ENCODE measurements at regions not wholly inside any gene's neighbourhood (a gene's known extent, or its start where the extent isn't known, plus 50 kb on each side); places are given as distances from the start of the nearest gene placed in this dataset.
"Not testable (repeated sequence)": the region's sequence is repeated elsewhere in the genome, so short reads cannot be mapped to it uniquely, and the experiment has no call there.

DNA sequence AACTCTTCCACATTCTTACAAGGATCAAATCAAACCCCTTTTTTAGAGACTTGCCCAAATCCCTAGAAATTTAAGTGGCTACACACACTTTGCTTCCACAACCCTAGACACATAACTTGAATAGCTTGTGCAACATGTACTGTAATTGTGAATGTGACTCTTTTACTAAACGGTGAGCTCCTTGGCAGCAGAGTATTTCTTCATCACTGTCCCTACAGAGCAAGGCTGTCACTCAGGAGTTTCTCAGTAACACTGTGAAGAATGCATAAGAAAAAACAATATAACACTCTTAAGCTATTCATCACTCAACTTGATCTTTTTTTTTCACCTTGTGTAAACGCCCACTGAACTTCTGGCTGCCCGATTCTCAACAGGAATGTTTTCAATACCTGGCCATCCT lies 53.8 kb upstream of the ADAMTS18 start:
- FAIRE-seq: no peak
- no peak for DNase-seq (ENCODE audit: low spot score in 2 of 2)

DNA sequence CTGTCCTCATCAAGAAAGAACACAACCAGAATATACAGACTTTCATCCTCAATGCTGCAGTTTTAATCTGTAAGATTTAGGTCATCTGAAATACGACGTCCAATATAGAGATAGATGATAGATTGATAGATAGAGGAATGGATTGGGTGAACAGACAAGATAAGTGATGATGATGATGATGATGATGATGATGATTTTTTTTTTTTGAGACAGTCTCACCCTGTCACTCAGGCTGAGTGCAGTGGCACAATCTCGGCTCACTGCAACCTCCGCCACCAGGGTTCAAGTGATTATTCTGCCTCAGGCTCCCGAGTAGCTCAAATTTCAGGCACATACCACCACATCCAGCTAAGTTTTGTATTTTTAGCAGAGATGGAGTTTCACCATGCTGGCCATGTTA lies 56.3 kb upstream of the ADAMTS18 start:
- DNase-seq (ENCODE audit: low spot score in 2 of 2) (no peak), FAIRE-seq (no peak)

DNA sequence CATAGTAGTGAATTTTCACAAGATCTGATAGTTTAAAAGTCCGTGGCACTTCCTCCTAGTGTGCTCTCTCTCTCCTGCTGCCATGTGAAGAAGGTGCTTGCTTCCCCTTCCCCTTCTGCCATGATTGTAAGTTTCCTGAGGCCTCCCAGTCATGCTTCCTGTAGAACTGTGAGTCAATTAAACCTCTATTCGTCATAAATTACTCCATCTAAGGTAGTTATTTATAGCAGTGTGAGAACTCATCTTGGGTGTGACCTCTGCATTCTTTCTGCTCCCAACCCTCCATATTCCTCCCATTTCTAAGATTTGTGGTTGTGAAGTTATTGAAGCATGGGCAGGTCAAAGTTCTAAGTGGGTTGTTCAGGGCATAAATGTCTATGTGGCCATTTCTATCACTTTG lies 62.1 kb upstream of the ADAMTS18 start:
- DNase-seq (ENCODE audit: low spot score in 2 of 2): no peak

DNA sequence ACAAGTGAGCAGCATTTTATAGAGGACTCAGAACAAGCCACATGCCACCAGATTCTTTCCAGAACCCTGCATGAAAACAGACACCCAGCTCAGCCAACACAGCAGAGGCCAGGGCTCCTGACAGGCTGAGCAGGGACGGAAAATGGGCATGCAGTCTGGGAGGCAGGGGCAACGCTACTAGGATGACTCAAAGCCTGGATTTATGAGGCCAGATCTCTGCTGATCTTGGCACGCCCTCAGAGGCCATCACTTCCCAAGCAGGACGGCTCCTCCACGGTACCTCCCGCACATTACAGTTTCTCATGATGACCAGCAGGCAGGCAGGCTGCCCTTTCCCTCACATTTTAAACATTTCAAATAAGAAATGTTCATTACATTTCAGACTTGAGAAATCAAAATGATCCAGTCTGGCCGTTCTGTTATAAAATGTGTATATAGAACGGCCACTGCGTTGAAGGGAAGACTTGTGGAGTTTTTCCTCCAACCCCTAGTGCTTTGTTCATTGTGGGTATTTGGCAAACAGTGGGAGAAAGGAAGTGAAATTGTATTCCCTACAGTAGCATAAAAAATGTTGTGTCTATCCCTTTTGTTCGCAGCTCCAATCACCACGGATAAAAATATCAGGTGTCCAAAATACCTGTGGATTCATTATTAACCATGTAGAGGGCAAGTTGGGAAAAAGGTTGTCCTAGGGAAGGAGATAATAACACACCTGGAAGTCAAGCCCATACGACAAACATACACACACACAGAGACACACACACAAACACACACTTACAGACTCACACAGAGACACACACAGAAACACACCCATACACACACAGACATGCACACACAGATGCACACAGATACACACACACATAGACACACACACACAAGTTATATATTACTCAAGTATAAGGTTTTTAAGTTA lies 64.8 kb upstream of the ADAMTS18 start:
- DNase-seq (ENCODE audit: low spot score in 2 of 2) (peak in 1 of 2 donors; percentile 1), FAIRE-seq (no peak)

More for the DNA sequence above, 62.1 kb upstream of the ADAMTS18 start:
- FAIRE-seq: no peak

DNA sequence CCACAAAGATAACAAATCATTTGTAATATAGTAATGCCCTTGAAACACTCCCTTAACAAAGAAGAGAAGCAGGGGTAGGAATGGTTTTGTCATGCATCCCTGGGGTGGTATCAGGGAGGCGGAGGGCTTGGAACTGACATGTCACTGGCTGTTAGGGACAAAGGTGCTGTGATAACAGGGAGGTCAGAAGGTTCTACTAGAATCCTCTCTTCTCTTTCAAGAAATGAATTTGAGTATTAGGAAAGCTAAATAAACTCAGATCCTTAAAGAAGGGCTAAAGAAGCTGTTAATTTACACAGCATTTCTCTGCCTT lies 65.4 kb upstream of the ADAMTS18 start:
- DNase-seq (ENCODE audit: low spot score in 2 of 2): no peak
- no peak for FAIRE-seq

DNA sequence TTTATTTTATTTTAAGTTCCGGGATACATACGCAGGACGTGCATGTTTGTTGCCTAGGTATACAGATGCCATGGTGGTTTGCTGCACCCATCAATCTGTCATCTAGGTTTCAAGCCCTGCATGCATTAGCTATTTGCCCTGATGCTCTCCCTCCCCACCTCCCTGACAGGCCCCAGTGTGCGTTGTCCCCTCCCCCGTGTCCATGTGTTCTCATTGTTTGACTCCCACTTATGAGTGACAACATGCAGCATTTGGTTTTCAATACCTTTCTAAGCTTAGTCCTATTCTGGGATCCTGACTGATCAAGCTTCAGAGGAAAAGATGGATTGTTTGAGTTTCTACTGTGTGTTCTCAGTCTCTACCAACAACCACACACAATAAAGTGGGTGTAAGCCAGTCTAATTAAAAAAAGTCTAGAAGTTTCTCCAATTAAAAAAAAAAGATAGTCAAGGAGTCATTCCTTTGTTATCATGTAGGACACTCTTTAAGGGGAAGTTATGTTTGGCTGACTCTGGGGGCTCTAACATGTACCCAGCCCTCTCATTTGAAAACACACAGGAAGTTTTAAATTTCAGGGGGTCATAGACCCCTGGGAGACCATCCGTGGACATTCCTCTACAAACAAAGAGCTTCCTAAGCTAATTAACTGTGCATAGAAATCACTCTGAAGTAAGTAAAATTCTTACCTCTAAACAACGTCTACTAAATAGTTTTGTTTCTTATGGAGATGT lies 66.3 kb upstream of the ADAMTS18 start:
- DNase-seq (ENCODE audit: low spot score in 2 of 2) (no peak), FAIRE-seq (no peak)

DNA sequence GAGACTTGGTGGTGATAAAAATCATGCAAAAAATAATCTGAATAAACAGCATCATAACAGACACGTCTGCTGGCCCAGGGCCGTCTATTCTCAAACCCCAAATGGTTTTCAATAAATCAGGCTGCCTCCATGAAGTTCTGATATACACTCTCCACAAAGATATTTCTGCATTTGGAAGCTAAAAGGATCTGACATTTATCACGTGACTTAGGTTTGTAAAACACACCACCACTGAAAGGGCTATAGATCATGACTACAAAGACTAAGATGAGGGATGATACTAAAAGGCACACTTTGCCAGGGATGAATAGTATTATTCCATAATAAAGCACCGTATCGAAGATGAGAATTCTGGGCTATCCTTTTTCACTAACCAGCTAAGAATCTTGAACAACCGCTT lies 67.6 kb upstream of the ADAMTS18 start:
- DNase-seq (ENCODE audit: low spot score in 2 of 2): no peak
- FAIRE-seq: no peak

GRCh38 chr16:77506492-77506891 lies 71.7 kb upstream of the ADAMTS18 start:
- FAIRE-seq: not testable (repeated sequence)

GRCh38 chr16:77509051-77509450 lies 74.2 kb upstream of the ADAMTS18 start:
- FAIRE-seq (no peak), DNase-seq (ENCODE audit: low spot score in 2 of 2) (no peak)

More at GRCh38 chr16:77506492-77506891, 71.7 kb upstream of the ADAMTS18 start:
- not testable (repeated sequence) for DNase-seq (ENCODE audit: low spot score in 2 of 2)

GRCh38 chr16:77509796-77510195 lies 75.0 kb upstream of the ADAMTS18 start:
- no peak for FAIRE-seq

DNA sequence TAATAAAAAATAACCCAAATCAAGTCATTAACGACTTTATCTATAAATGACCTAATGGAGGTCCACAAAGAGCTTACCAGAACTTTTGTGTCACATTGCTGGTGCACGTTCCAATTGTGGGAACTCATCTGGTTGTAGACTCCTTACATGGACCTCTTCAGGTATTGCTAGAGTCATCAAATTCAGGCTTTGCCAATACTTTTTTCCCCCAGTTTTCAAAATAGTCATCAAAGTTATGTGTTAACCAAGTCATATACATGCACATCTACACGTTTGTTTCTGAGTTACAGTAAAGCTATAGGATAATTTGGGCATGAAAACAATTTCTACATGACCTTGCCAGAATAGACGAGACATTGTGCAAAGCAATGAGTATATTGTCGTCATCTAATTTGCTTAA lies 76.2 kb upstream of the ADAMTS18 start:
- no peak for FAIRE-seq

More at GRCh38 chr16:77509796-77510195, 75.0 kb upstream of the ADAMTS18 start:
- DNase-seq (ENCODE audit: low spot score in 2 of 2): no peak

GRCh38 chr16:77514500-77515220 lies 79.8 kb upstream of the ADAMTS18 start:
- DNase-seq (ENCODE audit: low spot score in 2 of 2) (no peak), FAIRE-seq (no peak)

More for the DNA sequence above, 76.2 kb upstream of the ADAMTS18 start:
- DNase-seq (ENCODE audit: low spot score in 2 of 2): no peak

DNA sequence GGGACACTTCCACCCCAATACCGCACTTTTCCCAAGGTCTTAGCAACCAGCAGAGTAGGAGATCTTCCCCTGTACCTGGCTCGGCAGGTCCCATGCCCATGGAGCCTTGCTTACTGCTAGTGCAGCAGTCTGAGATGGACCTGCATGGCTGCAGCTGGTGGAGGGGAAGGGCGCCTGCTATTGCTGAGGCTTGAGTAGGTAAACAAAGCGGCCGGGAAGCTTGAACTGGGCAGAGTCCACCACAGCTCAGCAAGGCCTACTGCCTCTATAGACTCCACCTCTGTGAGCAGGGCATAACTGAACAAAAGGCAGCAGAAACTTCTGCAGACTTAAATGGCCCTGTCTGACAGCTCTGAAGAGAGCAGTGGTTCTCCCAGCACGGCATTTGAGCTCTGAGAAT lies 90.4 kb upstream of the ADAMTS18 start:
- not testable (repeated sequence) for FAIRE-seq; DNase-seq (ENCODE audit: low spot score in 2 of 2)

DNA sequence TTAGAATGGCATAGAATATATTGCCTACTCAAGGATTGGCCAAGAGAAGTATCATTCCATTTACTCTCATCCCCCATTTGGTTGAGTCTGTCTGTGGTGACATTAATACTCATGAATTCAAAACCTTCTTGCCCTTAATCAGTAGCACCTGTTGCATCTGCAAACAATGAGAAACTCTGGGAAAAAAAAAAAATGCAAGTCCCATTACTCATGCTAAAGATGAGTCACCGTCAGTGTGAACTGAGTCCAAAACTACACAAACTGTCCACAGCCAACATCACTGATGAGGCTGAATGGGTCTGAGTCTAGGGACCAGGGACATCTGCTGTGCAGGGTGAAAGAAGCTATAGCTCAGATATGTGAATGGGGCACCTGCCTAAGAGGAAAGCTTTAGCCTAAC lies 96.9 kb upstream of the ADAMTS18 start:
- FAIRE-seq: no peak

GRCh38 chr16:77536809-77537208 lies 102.0 kb upstream of the ADAMTS18 start:
- FAIRE-seq (no peak), DNase-seq (ENCODE audit: low spot score in 2 of 2) (no peak)

More for the DNA sequence above, 96.9 kb upstream of the ADAMTS18 start:
- DNase-seq (ENCODE audit: low spot score in 2 of 2): no peak

- DNase-seq (ENCODE audit: low spot score in 2 of 2) (no peak), FAIRE-seq (no peak)
These were observed 104.7 kb upstream of the ADAMTS18 start for GRCh38 chr16:77539421-77540034.

DNA sequence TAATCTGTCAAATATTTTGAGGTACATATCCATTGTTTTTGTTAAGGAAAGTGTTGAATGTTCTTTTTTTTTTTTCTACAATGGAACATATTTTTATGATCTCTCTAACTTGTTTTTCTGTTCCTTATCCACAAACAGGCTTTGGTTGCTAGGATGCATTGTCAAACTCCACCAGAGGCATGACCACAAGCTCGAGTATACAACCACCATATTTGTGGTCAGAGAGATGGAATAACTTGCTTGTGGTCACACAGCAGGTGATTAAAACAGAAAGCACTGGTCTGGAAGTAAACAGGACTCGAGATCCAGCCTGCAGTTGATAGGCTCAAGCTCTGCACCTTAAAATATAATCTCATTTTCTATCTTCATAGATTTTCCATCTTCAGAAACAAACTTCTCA lies 105.8 kb upstream of the ADAMTS18 start:
- no peak for FAIRE-seq
- DNase-seq (ENCODE audit: low spot score in 2 of 2): no peak

GRCh38 chr16:77541165-77541564 lies 106.3 kb upstream of the ADAMTS18 start:
- no peak for FAIRE-seq
- no peak for DNase-seq (ENCODE audit: low spot score in 2 of 2)

DNA sequence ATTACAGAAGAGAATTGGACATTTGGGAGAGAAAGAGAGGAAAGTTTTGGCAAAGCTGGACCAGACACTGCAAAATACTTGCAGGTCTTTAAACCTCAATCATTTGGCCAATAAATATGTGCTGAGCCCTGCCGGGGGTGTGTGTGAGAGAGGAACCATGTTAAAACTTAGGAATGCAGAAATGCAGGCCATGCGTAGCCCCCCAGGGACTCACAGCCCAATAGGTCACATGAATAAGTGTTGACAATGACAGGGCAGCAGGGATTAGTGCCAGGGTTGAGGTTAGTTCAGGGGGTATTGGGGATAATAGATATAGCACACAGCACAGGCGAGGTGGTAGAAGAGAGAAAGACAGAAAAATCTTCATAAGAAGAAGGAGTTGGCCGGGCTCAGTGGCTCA lies 113.3 kb upstream of the ADAMTS18 start:
- FAIRE-seq: no peak
- no peak for DNase-seq (ENCODE audit: low spot score in 2 of 2)

DNA sequence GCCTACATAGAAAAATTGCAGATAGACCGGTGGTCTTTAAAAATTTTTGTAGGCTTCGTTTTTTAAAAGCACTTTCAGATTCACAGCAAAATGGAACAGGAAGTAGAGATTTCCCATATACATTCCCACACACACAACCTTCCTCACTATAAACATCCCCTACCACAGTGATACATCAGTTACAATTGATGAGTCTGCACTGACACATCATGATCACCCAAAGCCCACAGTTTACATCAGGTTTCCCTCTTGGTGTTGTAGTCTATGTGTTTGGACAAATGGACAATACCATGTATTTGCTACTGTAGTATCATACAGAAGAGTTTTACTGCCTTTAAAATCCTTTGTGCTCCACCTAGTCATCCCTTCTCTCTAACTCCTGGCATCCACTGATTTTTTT lies 113.9 kb upstream of the ADAMTS18 start:
- FAIRE-seq: no peak
- DNase-seq (ENCODE audit: low spot score in 2 of 2): no peak

GRCh38 chr16:77549876-77550275 lies 115.0 kb upstream of the ADAMTS18 start:
- FAIRE-seq (no peak), DNase-seq (ENCODE audit: low spot score in 2 of 2) (no peak)

All from frontal cortex (tissue), 3 donors.